Osteocyte (in vitro differentiated cells): ENCODE measurements at regions not wholly inside any gene's neighbourhood (a gene's known extent, or its start where the extent isn't known, plus 50 kb on each side); places are given as distances from the start of the nearest gene placed in this dataset.

Source experiments
- DNase-seq: peaks from one replicate; pipeline ENCODE4 v3.0.0; 2021; ENCODE audit warnings: mixed read lengths; ENCODE audit not compliant: unreplicated experiment; ENCODE audit errors: extremely low spot score
- H3K27ac Mint-ChIP-seq: one replicate; pipeline ENCODE4 v1.8.0; 2021; ENCODE audit warnings: mild to moderate bottlenecking, mixed read lengths; ENCODE audit not compliant: unreplicated experiment
- H3K27me3 Mint-ChIP-seq: one replicate; pipeline ENCODE4 v1.8.0; 2021; ENCODE audit warnings: mixed read lengths; ENCODE audit not compliant: unreplicated experiment
- H3K36me3 Mint-ChIP-seq: one replicate; pipeline ENCODE4 v1.8.0; 2021; ENCODE audit warnings: mixed read lengths; ENCODE audit not compliant: unreplicated experiment
- H3K4me1 Mint-ChIP-seq: one replicate; pipeline ENCODE4 v1.8.0; 2021; ENCODE audit warnings: mixed read lengths; ENCODE audit not compliant: unreplicated experiment
- H3K4me3 Mint-ChIP-seq: one replicate; pipeline ENCODE4 v1.8.0; 2021; ENCODE audit warnings: mild to moderate bottlenecking, moderate library complexity, mixed read lengths; ENCODE audit not compliant: unreplicated experiment
- H3K9me3 Mint-ChIP-seq: one replicate; pipeline ENCODE4 v1.8.0; 2021; ENCODE audit warnings: mixed read lengths; ENCODE audit not compliant: unreplicated experiment
- CTCF ChIP-seq: fragments of 200-600 bp; sonication (generic); IDR thresholded peaks from 2 replicates; pipeline ENCODE4 v1.5.0; 2021; ENCODE audit warnings: antibody characterized with exemption, mild to moderate bottlenecking, moderate library complexity

- TF ChIP-seq CTCF = no peak
Observed at GRCh38 chrX:137172317-137172948, 138.6 kb upstream of the GPR101 start.

GRCh38 chrX:137171626-137172025 is 137.8 kb upstream of the GPR101 start:
- H3K27me3 Mint-ChIP-seq = no peaks in the 10 kb centered on the region
- TF ChIP-seq CTCF = no peak
- H3K4me1 Mint-ChIP-seq = no peaks in the 10 kb centered on the region
- H3K36me3 Mint-ChIP-seq = no peaks in the 10 kb centered on the region
- no peak for DNase-seq
- no peak overlapping the region for H3K27ac Mint-ChIP-seq
- H3K9me3 Mint-ChIP-seq = peaks cover 14% of the 10 kb centered on the region
- no peak overlapping the region for H3K4me3 Mint-ChIP-seq

More at GRCh38 chrX:137172317-137172948, 138.6 kb upstream of the GPR101 start:
- no peak overlapping the region for H3K4me3 Mint-ChIP-seq
- H3K4me1 Mint-ChIP-seq = no peaks in the 10 kb centered on the region
- no peak for DNase-seq
- H3K27ac Mint-ChIP-seq = no peak overlapping the region
- H3K36me3 Mint-ChIP-seq = no peaks in the 10 kb centered on the region
- no peaks in the 10 kb centered on the region for H3K27me3 Mint-ChIP-seq
- H3K9me3 Mint-ChIP-seq = peaks cover 16% of the 10 kb centered on the region

- H3K27me3 Mint-ChIP-seq = no peaks in the 10 kb centered on the region
- no peak for TF ChIP-seq CTCF
- H3K27ac Mint-ChIP-seq = no peak overlapping the region
- no peak for DNase-seq
- no peaks in the 10 kb centered on the region for H3K9me3 Mint-ChIP-seq
- no peaks in the 10 kb centered on the region for H3K36me3 Mint-ChIP-seq
- no peaks in the 10 kb centered on the region for H3K4me1 Mint-ChIP-seq
- H3K4me3 Mint-ChIP-seq = no peak overlapping the region
Observed at GRCh38 chrX:137166591-137166990, 132.8 kb upstream of the GPR101 start.

- H3K36me3 Mint-ChIP-seq = no peaks in the 10 kb centered on the region
- no peaks in the 10 kb centered on the region for H3K4me1 Mint-ChIP-seq
- H3K27ac Mint-ChIP-seq = no peak overlapping the region
Observed at GRCh38 chrX:137164329-137164728, 130.5 kb upstream of the GPR101 start.

GRCh38 chrX:137151403-137151802 is 117.6 kb upstream of the GPR101 start:
- Mint-ChIP-seq H3K27ac (no peak overlapping the region), H3K36me3 (no peaks in the 10 kb centered on the region), H3K4me3 (no peak overlapping the region), H3K27me3 (no peaks in the 10 kb centered on the region), H3K4me1 (no peaks in the 10 kb centered on the region), H3K9me3 (peaks cover 8% of the 10 kb centered on the region)
- DNase-seq = no peak
- TF ChIP-seq CTCF = no peak

More at GRCh38 chrX:137164329-137164728, 130.5 kb upstream of the GPR101 start:
- H3K27me3 Mint-ChIP-seq = no peaks in the 10 kb centered on the region
- DNase-seq = no peak
- H3K9me3 Mint-ChIP-seq = no peaks in the 10 kb centered on the region
- H3K4me3 Mint-ChIP-seq = no peak overlapping the region
- TF ChIP-seq CTCF = no peak
